CD4-positive, alpha-beta T cell (primary cell): ENCODE measurements at regions not wholly inside any gene's neighbourhood (a gene's known extent, or its start where the extent isn't known, plus 50 kb on each side); places are given as distances from the start of the nearest gene placed in this dataset.

Experiments
- ATAC-seq: fragments of 200-7000 bp; cut with Tn5 transposase; one replicate; pipeline ENCODE4 v1.10.0; 2022; ENCODE audit warnings: mild to moderate bottlenecking; ENCODE audit not compliant: poor library complexity
- CTCF ChIA-PET: fragments of 350-600 bp; sonication (Branson Sonifier 250); formaldehyde crosslinking; loops from one replicate; lab custom pipeline; 2021; ENCODE audit warnings: antibody characterized with exemption, inconsistent platforms; lab: Charles Lee
- POLR2A ChIA-PET: fragments of 350-600 bp; sonication (Branson Sonifier 250); formaldehyde crosslinking; loops from one replicate; lab custom pipeline; 2021; ENCODE audit warnings: antibody characterized with exemption, inconsistent platforms; lab: Charles Lee
- DNase-seq, 14 experiments: peaks; one replicate each; pipeline ENCODE4 v3.0.0-alpha.2; 2013 to 2020; ENCODE audit warnings: mixed read lengths in 2 of 14
- H3K27ac ChIP-seq, 2 donors: one replicate each; pipeline versions ENCODE4 v1.5.1 to v1.7.0; 2013; ENCODE audit warnings: low read length in 2 of 2, low read depth in 1 of 2, mild to moderate bottlenecking in 1 of 2
- H3K27me3 ChIP-seq, 2 experiments: 1 replicate in 1 of 2; 2 replicates in 1 of 2; pipeline versions ENCODE4 v1.6.1 to v1.7.0; 2013; ENCODE audit warnings: low read length in 2 of 2, control low read depth in 1 of 2, mild to moderate bottlenecking in 1 of 2, moderate library complexity in 1 of 2; ENCODE audit not compliant: insufficient read depth in 2 of 2, control insufficient read depth in 1 of 2
- H3K36me3 ChIP-seq: one replicate; pipeline ENCODE4 v1.6.1; 2013; ENCODE audit warnings: low read length, control low read depth; ENCODE audit not compliant: insufficient read depth
- H3K4me1 ChIP-seq: one replicate; pipeline ENCODE4 v1.6.1; 2013; ENCODE audit warnings: low read length, control low read depth; ENCODE audit not compliant: insufficient read depth
- H3K4me3 ChIP-seq: one replicate; pipeline ENCODE4 v1.5.1; 2013; ENCODE audit warnings: mild to moderate bottlenecking, low read length, moderate library complexity
- H3K9me3 ChIP-seq, 2 experiments: 1 replicate in 1 of 2; 2 replicates in 1 of 2; pipeline versions ENCODE4 v1.6.1 to v1.7.0; 2013; ENCODE audit warnings: low read length in 2 of 2, mild to moderate bottlenecking in 2 of 2, control low read depth in 1 of 2, moderate library complexity in 1 of 2; ENCODE audit not compliant: control insufficient read depth in 1 of 2, insufficient read depth in 1 of 2
- H3K27ac Mint-ChIP-seq: one replicate; pipeline ENCODE4 v1.8.0; 2020; ENCODE audit warnings: mixed read lengths
- H3K27me3 Mint-ChIP-seq: one replicate; pipeline ENCODE4 v1.8.0; 2021; ENCODE audit warnings: mixed read lengths
- H3K36me3 Mint-ChIP-seq: one replicate; pipeline ENCODE4 v1.8.0; 2021; ENCODE audit warnings: low read depth, mixed read lengths
- H3K4me1 Mint-ChIP-seq: one replicate; pipeline ENCODE4 v1.8.0; 2021; ENCODE audit warnings: low read depth, mixed read lengths
- H3K4me3 Mint-ChIP-seq: one replicate; pipeline ENCODE4 v1.8.0; 2020; ENCODE audit warnings: mild to moderate bottlenecking, mixed read lengths
- H3K9me3 Mint-ChIP-seq: one replicate; pipeline ENCODE4 v1.8.0; 2020; ENCODE audit warnings: mixed read lengths
- intact Hi-C, 2 experiments: fragments of 100-400 bp; cut with DNase I in 1 of 2; cut with micrococcal nuclease in 1 of 2; formaldehyde crosslinking; loops; one replicate each; pipeline versions ENCODE4 v1.15.1 to v1.9.0; 2023 to 2025; cut with DNase I, micrococcal nuclease
- TF ChIP-seq, protein P1 (sequence below): fragments of 200-600 bp; IDR thresholded peaks from one replicate; pipeline ENCODE4 v1.8.0; 2022; ENCODE audit warnings: antibody characterized with exemption, mild to moderate bottlenecking

DNA sequence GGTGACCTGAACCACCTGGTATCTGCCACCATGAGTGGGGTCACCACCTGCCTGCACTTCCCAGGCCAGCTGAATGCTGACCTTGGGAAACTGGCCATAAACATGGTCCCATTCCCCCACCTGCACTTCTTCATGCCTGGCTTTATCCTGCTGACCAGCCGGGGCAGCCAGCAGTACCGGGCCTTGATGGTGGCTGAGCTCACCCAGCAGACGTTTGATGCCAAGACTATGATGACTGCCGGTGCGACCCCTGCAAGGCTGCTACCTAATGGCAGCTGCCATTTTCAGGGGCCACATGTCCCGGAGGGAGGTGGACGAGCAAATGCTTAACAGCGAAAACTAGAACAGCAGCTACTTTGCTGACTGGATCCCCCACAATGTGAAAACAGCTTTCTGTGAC lies 67.5 kb upstream of the FAM241A start:
- Histone ChIP-seq H3K27me3 (no peaks in the 10 kb centered on the region), H3K36me3 (no peaks in the 10 kb centered on the region), H3K9me3 (no peaks in the 10 kb centered on the region), H3K4me1 (no peaks in the 10 kb centered on the region), H3K4me3 (no peak overlapping the region), H3K27ac (no peak overlapping the region)
- TF ChIP-seq, protein P1, sequence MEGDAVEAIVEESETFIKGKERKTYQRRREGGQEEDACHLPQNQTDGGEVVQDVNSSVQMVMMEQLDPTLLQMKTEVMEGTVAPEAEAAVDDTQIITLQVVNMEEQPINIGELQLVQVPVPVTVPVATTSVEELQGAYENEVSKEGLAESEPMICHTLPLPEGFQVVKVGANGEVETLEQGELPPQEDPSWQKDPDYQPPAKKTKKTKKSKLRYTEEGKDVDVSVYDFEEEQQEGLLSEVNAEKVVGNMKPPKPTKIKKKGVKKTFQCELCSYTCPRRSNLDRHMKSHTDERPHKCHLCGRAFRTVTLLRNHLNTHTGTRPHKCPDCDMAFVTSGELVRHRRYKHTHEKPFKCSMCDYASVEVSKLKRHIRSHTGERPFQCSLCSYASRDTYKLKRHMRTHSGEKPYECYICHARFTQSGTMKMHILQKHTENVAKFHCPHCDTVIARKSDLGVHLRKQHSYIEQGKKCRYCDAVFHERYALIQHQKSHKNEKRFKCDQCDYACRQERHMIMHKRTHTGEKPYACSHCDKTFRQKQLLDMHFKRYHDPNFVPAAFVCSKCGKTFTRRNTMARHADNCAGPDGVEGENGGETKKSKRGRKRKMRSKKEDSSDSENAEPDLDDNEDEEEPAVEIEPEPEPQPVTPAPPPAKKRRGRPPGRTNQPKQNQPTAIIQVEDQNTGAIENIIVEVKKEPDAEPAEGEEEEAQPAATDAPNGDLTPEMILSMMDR = no peak
- Mint-ChIP-seq H3K36me3 (no peaks in the 10 kb centered on the region), H3K27me3 (peaks cover 4% of the 10 kb centered on the region), H3K27ac (no peak overlapping the region), H3K4me1 (no peaks in the 10 kb centered on the region), H3K4me3 (no peak overlapping the region), H3K9me3 (no peaks in the 10 kb centered on the region)
- ChIA-PET POLR2A (no interaction called here), CTCF (no interaction called here)
- DNase-seq (no peak), ATAC-seq (no peak)
- intact Hi-C loops = no loop called here

DNA sequence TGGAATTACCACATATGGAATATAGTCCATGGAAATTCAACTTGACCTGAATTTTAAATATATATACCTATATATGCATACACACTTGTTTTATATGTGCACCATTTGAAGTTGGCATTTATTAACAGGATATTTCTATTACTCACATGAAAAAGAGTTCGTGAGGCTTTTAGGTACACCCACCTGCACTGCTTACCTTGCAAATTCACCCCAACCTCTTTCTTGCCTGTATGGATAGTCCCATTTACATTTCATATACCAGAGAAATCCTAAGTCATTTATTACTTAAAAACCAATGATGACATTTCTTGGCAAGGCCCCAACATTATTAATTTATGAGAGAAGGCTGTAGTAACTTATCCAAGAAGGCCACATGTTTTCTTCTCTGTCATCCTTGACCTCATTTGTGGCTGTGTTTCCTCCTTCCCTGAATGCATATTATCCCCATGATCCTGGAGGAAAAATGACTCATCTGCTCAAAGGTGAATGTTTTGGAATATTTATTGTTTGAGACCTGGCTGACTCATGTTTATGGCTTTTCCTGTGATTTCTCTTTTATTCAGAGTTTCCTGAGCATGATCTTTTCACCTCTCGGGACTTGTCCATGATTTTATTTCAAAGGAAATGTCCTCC lies 62.2 kb upstream of the FAM241A start:
- no peak for DNase-seq
- H3K27me3 Mint-ChIP-seq = peaks cover 15% of the 10 kb centered on the region
- no peak overlapping the region for H3K4me3 Mint-ChIP-seq
- H3K9me3 Mint-ChIP-seq = no peaks in the 10 kb centered on the region
- H3K27ac Mint-ChIP-seq = no peak overlapping the region
- intact Hi-C loops = no loop called here
- Histone ChIP-seq H3K27me3 (no peaks in the 10 kb centered on the region), H3K4me3 (no peak overlapping the region), H3K9me3 (no peaks in the 10 kb centered on the region), H3K36me3 (no peaks in the 10 kb centered on the region), H3K4me1 (no peaks in the 10 kb centered on the region), H3K27ac (no peak overlapping the region)
- no peaks in the 10 kb centered on the region for H3K4me1 Mint-ChIP-seq
- ChIA-PET CTCF (no interaction called here), POLR2A (no interaction called here)
- H3K36me3 Mint-ChIP-seq = no peaks in the 10 kb centered on the region
- no peak for ATAC-seq
- TF ChIP-seq, protein P1 = no peak

DNA sequence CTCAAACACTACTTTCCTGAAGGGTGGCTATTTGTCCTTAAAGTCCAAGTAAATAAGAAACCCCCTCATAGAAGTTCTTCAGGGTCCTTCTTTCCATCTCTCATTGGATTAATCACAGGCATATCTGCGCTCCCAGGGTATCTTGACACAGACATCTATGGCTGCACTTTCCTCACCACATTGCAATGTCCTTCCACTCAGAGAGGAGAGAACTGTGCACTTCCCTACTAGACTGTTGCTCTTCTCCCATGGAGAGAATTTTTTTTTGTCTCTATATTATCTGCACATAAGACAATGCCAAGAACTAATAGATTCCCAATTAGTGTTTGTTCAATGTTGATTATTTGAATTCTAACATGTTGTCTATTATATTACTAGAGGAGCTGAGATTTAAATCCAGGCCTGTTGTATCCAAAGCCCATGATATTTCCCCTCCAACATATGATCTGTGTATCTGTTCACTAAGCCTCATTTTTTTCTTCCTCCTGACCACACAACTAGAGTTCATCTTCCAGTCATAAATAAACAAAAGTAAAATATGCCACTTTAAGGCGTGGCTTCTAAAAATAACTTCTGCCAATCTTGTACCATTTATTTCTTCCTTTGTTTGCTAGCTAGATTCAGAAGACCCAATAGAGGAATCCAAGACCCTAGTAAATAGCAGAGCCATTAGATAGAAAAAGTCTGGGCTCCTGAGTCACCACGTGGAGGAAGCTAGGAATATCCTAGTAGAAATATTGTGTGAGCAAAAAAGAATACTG lies 61.5 kb upstream of the FAM241A start:
- Mint-ChIP-seq H3K36me3 (no peaks in the 10 kb centered on the region), H3K27ac (no peak overlapping the region), H3K27me3 (peaks cover 15% of the 10 kb centered on the region), H3K4me3 (no peak overlapping the region), H3K4me1 (no peaks in the 10 kb centered on the region), H3K9me3 (no peaks in the 10 kb centered on the region)
- Histone ChIP-seq H3K9me3 (no peaks in the 10 kb centered on the region), H3K4me3 (no peak overlapping the region), H3K27ac (no peak overlapping the region), H3K36me3 (no peaks in the 10 kb centered on the region), H3K4me1 (no peaks in the 10 kb centered on the region), H3K27me3 (no peaks in the 10 kb centered on the region)
- TF ChIP-seq, protein P1 = no peak
- ATAC-seq (no peak), DNase-seq (no peak)
- intact Hi-C loops = no loop called here
- ChIA-PET POLR2A (no interaction called here), CTCF (no interaction called here)
